ENCODE measurements at regions not wholly inside any gene's neighbourhood (a gene's known extent, or its start where the extent isn't known, plus 50 kb on each side); places are given as distances from the start of the nearest gene placed in this dataset.

DNA sequence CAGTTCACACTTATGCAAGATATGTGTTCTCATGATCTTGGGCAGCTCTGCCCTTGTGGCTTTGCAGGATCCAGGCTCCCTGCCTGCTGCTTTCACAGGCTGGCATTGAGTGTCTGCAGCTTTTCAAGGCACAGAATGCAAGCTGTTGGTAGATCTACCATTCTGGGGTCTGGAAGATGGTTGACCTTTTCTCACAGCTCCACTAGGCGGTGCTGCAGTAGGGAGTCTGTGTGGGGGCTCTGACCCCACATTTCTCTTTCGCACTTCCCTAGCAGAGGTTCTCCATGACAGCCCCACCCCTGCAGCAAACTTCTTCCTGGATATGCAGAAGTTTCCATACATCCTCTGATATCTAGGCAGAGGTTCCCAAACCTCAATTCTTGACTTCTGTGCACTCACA, 500.5 kb downstream of the BRINP3 start:
- TF ChIP-seq CTCF (IDR thresholded peaks at IDR 0.05) = no peak
- no peak for TF ChIP-seq POLR2A (IDR thresholded peaks at IDR 0.05)
